ENCODE measurements at regions not wholly inside any gene's neighbourhood (a gene's known extent, or its start where the extent isn't known, plus 50 kb on each side); places are given as distances from the start of the nearest gene placed in this dataset.

DNA sequence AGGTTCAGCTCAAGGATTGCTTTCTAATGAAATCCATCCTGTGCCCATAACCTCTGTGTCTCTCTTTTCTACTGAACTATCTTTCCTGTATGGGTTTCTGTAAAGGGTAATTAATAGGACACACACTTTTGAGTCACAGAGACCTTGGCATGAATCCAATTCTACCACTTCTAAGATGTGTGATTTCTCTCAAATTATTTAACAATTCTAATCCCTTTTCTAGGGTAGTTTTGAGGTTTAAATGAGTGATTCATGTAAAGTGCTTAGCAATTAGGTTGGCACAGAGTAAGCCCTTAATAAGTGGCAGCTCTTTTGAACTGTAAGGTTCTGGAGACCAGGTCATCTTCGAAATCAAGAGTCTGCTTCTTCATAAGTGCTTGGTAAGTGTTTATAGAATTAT is 202.7 kb downstream of the RASSF9 start:
- DNase-seq: no peak
- Mint-ChIP-seq H3K27me3 (no peaks in the 10 kb centered on the region), H3K4me1 (no peaks in the 10 kb centered on the region), H3K4me3 (no peak overlapping the region), H3K9me3 (peaks cover 2% of the 10 kb centered on the region), H3K27ac (no peak overlapping the region), H3K36me3 (ENCODE audit: low read depth) (no peaks in the 10 kb centered on the region)
- ChIA-PET CTCF (no interaction called here), POLR2A (no interaction called here)
- ATAC-seq (ENCODE audit: low read depth): no peak
- TF ChIP-seq, protein P1, sequence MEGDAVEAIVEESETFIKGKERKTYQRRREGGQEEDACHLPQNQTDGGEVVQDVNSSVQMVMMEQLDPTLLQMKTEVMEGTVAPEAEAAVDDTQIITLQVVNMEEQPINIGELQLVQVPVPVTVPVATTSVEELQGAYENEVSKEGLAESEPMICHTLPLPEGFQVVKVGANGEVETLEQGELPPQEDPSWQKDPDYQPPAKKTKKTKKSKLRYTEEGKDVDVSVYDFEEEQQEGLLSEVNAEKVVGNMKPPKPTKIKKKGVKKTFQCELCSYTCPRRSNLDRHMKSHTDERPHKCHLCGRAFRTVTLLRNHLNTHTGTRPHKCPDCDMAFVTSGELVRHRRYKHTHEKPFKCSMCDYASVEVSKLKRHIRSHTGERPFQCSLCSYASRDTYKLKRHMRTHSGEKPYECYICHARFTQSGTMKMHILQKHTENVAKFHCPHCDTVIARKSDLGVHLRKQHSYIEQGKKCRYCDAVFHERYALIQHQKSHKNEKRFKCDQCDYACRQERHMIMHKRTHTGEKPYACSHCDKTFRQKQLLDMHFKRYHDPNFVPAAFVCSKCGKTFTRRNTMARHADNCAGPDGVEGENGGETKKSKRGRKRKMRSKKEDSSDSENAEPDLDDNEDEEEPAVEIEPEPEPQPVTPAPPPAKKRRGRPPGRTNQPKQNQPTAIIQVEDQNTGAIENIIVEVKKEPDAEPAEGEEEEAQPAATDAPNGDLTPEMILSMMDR (IDR thresholded peaks at IDR 0.05): no peak
- intact Hi-C loops (cut with micrococcal nuclease): no loop called here

DNA sequence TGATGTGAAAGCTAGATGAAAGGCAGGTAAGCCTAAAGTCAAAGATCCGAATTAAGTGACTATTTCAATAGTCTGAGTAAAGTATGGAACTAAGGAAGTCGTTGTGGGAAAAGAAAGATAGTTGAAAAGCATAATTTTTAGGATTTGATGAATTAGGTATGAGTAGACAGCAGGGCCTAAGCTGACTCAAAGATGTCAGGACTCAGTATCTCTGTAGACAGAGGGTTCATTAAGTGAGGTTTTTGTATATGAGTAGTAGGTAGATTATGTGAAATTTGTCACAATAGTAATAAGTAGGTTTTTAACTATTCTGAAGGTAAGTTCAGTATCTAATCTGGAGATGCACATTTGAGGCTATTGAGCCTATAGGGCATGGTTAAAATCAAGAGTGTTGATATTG is 196.4 kb downstream of the RASSF9 start:
- Mint-ChIP-seq H3K4me1 (no peaks in the 10 kb centered on the region), H3K36me3 (ENCODE audit: low read depth) (no peaks in the 10 kb centered on the region), H3K4me3 (no peak overlapping the region), H3K27ac (no peak overlapping the region), H3K27me3 (no peaks in the 10 kb centered on the region), H3K9me3 (no peaks in the 10 kb centered on the region)
- ChIA-PET CTCF (no interaction called here), POLR2A (no interaction called here)
- TF ChIP-seq, protein P1 (IDR thresholded peaks at IDR 0.05): no peak
- intact Hi-C loops (cut with micrococcal nuclease): no loop called here
- DNase-seq (no peak), ATAC-seq (ENCODE audit: low read depth) (no peak)

DNA sequence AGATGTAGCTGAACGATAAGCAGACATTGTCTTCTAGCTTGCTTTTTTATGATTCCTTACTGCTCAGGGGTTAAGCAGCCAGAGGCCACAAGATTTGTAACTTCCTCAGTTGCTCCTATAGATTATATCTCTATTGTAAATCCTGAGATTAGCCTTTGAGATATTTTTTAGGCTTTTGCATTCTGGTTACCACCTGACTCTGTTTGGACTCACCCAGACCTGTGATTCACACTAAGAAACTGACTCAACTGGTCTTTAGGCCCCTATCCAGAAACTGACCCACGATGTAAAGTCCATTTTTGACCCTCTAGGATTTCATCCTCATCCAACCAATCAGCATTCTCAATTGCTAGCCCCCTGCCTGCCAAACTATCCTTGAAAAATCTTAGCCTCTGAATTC is 194.4 kb downstream of the RASSF9 start:
- ATAC-seq (ENCODE audit: low read depth) (no peak), DNase-seq (no peak)
- TF ChIP-seq, protein P1 (IDR thresholded peaks at IDR 0.05): no peak
- Mint-ChIP-seq H3K4me1 (no peaks in the 10 kb centered on the region), H3K9me3 (no peaks in the 10 kb centered on the region), H3K27me3 (no peaks in the 10 kb centered on the region), H3K27ac (no peak overlapping the region), H3K4me3 (no peak overlapping the region), H3K36me3 (ENCODE audit: low read depth) (no peaks in the 10 kb centered on the region)
- POLR2A ChIA-PET: no interaction called here
- intact Hi-C loops (cut with micrococcal nuclease): no loop called here
- CTCF ChIA-PET: no interaction called here

DNA sequence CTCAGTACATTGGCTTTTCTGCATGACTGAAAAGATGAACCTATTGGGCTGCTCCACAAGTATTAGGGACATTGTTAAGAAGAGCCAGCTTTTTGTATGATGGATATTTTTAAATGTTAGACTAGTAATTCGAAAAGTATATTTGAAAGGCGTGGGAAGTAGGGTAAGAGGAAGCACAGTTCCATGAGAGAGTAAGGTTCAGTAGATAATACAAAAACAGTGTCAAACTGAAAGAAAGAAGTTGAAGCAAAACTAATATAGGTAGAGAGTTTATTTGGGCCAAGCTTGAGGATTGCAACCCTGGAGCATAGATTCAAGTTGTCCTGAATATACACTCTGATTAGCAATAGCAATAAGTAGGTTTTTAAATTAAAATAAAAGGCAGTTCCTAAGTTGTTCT is 193.9 kb downstream of the RASSF9 start:
- ChIA-PET CTCF (no interaction called here), POLR2A (no interaction called here)
- Mint-ChIP-seq H3K27me3 (no peaks in the 10 kb centered on the region), H3K4me3 (no peak overlapping the region), H3K4me1 (no peaks in the 10 kb centered on the region), H3K27ac (no peak overlapping the region), H3K36me3 (ENCODE audit: low read depth) (no peaks in the 10 kb centered on the region), H3K9me3 (no peaks in the 10 kb centered on the region)
- intact Hi-C loops (cut with micrococcal nuclease): no loop called here
- ATAC-seq (ENCODE audit: low read depth) (no peak), DNase-seq (no peak)
- TF ChIP-seq, protein P1 (IDR thresholded peaks at IDR 0.05): no peak

DNA sequence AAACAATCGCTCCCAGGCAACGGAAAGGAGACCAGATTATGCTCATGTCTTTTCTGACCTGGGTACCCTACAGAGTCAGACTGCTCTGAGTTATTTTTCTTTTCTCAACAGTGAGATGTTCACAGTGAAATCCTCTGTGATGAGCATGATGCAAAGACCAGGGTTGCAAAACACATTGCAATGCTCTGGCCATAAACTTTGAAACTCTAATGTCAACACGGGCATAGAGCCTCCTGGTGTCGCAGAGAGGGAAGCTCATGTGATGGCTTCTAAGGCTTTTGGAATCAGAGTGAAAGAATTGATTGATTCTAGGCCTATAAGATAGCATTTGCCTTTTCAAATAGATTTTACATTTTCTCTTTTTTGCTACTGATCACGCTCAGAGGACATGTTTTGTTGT is 193.4 kb downstream of the RASSF9 start:
- no peaks in the 10 kb centered on the region for H3K4me1 Mint-ChIP-seq
- ChIA-PET CTCF (no interaction called here), POLR2A (no interaction called here)
- TF ChIP-seq, protein P1 (IDR thresholded peaks at IDR 0.05): no peak
- ATAC-seq (ENCODE audit: low read depth) (no peak), DNase-seq (no peak)
- no peak overlapping the region for H3K27ac Mint-ChIP-seq
- H3K27me3 Mint-ChIP-seq: no peaks in the 10 kb centered on the region
- no peaks in the 10 kb centered on the region for H3K9me3 Mint-ChIP-seq
- intact Hi-C loops (cut with micrococcal nuclease): no loop called here
- H3K4me3 Mint-ChIP-seq: no peak overlapping the region
- H3K36me3 Mint-ChIP-seq (ENCODE audit: low read depth): no peaks in the 10 kb centered on the region

All from activated B cell treated with CpG ODN at 0.5 μM for 24 hours (primary cell).